ENCODE measurements at regions not wholly inside any gene's neighbourhood (a gene's known extent, or its start where the extent isn't known, plus 50 kb on each side); places are given as distances from the start of the nearest gene placed in this dataset.
"Not testable (repeated sequence)": the region's sequence is repeated elsewhere in the genome, so short reads cannot be mapped to it uniquely, and the experiment has no call there.

- intact Hi-C loops (cut with DNase I) = no loop called here
- Histone ChIP-seq H3K4me1 (no peaks in the 10 kb centered on the region), H3K27ac (no peak overlapping the region), H3K36me3 (no peaks in the 10 kb centered on the region), H3K9me3 (no peaks in the 10 kb centered on the region), H3K27me3 (no peaks in the 10 kb centered on the region), H3K4me3 (no peak overlapping the region)
- TF ChIP-seq, protein P1, sequence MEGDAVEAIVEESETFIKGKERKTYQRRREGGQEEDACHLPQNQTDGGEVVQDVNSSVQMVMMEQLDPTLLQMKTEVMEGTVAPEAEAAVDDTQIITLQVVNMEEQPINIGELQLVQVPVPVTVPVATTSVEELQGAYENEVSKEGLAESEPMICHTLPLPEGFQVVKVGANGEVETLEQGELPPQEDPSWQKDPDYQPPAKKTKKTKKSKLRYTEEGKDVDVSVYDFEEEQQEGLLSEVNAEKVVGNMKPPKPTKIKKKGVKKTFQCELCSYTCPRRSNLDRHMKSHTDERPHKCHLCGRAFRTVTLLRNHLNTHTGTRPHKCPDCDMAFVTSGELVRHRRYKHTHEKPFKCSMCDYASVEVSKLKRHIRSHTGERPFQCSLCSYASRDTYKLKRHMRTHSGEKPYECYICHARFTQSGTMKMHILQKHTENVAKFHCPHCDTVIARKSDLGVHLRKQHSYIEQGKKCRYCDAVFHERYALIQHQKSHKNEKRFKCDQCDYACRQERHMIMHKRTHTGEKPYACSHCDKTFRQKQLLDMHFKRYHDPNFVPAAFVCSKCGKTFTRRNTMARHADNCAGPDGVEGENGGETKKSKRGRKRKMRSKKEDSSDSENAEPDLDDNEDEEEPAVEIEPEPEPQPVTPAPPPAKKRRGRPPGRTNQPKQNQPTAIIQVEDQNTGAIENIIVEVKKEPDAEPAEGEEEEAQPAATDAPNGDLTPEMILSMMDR (IDR thresholded peaks at IDR 0.05) = no peak
- no peak for ATAC-seq
- 69 to 91% methylated on average over 3 of the region's 3 CpGs for WGBS, 2 donors
- no peak for FAIRE-seq
- no peak for DNase-seq
These were observed 85.4 kb upstream of the MANSC4 start for GRCh38 chr12:27865421-27865820.

DNA sequence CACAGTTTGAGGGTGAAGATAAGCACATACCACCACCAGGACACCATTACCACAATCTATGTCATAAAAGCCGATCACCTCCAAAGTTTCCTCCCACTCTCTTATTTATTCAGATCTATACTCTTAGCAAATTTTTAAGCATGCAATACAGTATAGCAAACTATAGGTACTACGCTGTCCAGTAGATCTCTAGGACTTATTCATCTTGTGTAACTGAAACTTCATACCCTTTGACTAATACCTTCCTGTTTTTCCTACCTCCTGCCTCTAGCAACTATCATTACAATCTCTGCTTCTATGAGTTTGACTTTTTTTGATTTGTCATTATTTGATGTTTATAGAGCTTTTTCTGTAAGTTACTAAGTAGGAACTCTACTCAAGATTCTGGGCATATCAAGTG is 84.5 kb upstream of the MANSC4 start:
- Histone ChIP-seq H3K4me3 (no peak overlapping the region), H3K9me3 (no peaks in the 10 kb centered on the region), H3K4me1 (no peaks in the 10 kb centered on the region), H3K27ac (no peak overlapping the region), H3K36me3 (no peaks in the 10 kb centered on the region), H3K27me3 (no peaks in the 10 kb centered on the region)
- ATAC-seq (no peak), DNase-seq (no peak), FAIRE-seq (no peak)
- intact Hi-C loops (cut with DNase I) = no loop called here
- TF ChIP-seq, protein P1 (IDR thresholded peaks at IDR 0.05) = no peak
- WGBS, 2 donors = 94 to 95% methylated on average over 2 of the region's 2 CpGs

DNA sequence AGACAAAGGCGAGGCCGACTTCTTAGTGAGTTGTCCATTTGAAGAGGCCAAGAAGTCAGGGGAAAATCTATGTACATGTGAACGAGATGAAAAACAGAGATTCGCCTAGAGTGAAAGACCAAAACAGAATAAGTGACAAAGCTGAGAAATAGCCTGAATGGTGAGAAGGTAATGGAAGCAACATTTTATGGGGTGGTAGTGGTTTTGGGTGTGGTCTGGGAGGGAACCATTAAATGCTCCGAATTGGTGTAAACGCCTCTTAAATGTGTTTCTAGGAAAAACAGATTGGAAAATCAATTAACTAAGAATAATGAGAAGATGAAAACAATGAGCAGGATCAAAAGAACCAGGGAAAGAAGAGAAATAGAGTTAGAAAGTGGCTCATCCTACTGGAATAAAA is 83.8 kb upstream of the MANSC4 start:
- H3K27ac ChIP-seq = no peak overlapping the region
- ATAC-seq (no peak), DNase-seq (no peak), FAIRE-seq (no peak)
- no peaks in the 10 kb centered on the region for H3K4me1 ChIP-seq
- WGBS, 2 donors = 89 to 90% methylated on average over 6 of the region's 6 CpGs
- H3K4me3 ChIP-seq = no peak overlapping the region
- no peaks in the 10 kb centered on the region for H3K36me3 ChIP-seq
- H3K9me3 ChIP-seq = no peaks in the 10 kb centered on the region
- no peaks in the 10 kb centered on the region for H3K27me3 ChIP-seq
- TF ChIP-seq, protein P1 (IDR thresholded peaks at IDR 0.05) = no peak
- intact Hi-C loops (cut with DNase I) = no loop called here

GRCh38 chr12:27861428-27862167 is 81.6 kb upstream of the MANSC4 start:
- intact Hi-C loops (cut with DNase I) = no loop called here
- Histone ChIP-seq H3K4me1 (no peaks in the 10 kb centered on the region), H3K4me3 (no peak overlapping the region), H3K27me3 (no peaks in the 10 kb centered on the region), H3K9me3 (no peaks in the 10 kb centered on the region), H3K27ac (no peak overlapping the region), H3K36me3 (no peaks in the 10 kb centered on the region)
- DNase-seq (no peak), ATAC-seq (peak in 1 of 4 donors; percentile 58), FAIRE-seq (no peak)
- TF ChIP-seq, protein P1 (IDR thresholded peaks at IDR 0.05) = no peak
- WGBS, 2 donors = 82 to 83% methylated on average over 8 of the region's 8 CpGs

- FAIRE-seq = no peak
These were observed 79.6 kb upstream of the MANSC4 start for GRCh38 chr12:27859648-27860047.

DNA sequence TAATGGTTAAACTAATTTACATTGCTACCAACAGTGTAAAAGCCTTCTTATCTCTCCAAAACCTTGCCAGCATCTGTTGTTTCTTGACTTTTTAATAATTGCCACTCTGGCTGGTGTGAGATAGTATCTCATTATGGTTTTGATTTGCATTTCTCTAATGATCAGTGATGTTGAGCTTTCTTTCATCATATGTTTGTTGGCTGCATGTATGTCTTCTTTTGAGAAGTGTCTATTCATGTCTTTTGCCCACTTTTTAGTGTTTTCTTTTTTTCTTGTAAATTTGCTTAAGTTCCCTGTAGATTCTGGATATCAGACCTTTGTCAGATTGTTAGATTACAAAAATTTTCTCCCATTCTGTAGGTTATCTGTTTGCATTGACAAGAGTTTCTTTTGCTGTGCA is 77.0 kb upstream of the MANSC4 start:
- H3K4me1 ChIP-seq; H3K27me3 ChIP-seq; intact Hi-C loops (cut with DNase I); H3K27ac ChIP-seq; H3K36me3 ChIP-seq; DNase-seq; H3K9me3 ChIP-seq; FAIRE-seq; H3K4me3 ChIP-seq; ATAC-seq: not testable (repeated sequence)

More at GRCh38 chr12:27859648-27860047, 79.6 kb upstream of the MANSC4 start:
- Histone ChIP-seq H3K4me1 (no peaks in the 10 kb centered on the region), H3K27ac (no peak overlapping the region), H3K36me3 (no peaks in the 10 kb centered on the region), H3K27me3 (no peaks in the 10 kb centered on the region), H3K4me3 (no peak overlapping the region), H3K9me3 (no peaks in the 10 kb centered on the region)
- TF ChIP-seq, protein P1 (IDR thresholded peaks at IDR 0.05) = no peak
- DNase-seq (no peak), ATAC-seq (no peak)
- 78 to 85% methylated on average over 4 of the region's 4 CpGs for WGBS, 2 donors
- intact Hi-C loops (cut with DNase I) = no loop called here

Measured in pancreas (tissue), 10 donors.